Ovary (tissue), 7 donors: ENCODE measurements at regions not wholly inside any gene's neighbourhood (a gene's known extent, or its start where the extent isn't known, plus 50 kb on each side); places are given as distances from the start of the nearest gene placed in this dataset.

Experiments
- DNase-seq, 5 donors: peaks; one replicate each; pipeline ENCODE4 v3.0.0-alpha.2; 2019 to 2020
- H3K27ac ChIP-seq, 2 donors: fragments of 200-600 bp; one replicate each; pipeline versions ENCODE4 v1.5.1 to v1.8.0; 2019 to 2022
- H3K27me3 ChIP-seq: fragments of 200-600 bp; one replicate; pipeline ENCODE4 v1.8.0; 2022
- H3K36me3 ChIP-seq: fragments of 200-600 bp; sonication (generic); one replicate; pipeline ENCODE4 v1.5.1; 2019
- H3K4me1 ChIP-seq: one replicate; pipeline ENCODE4 v1.8.1; 2013; ENCODE audit warnings: mild to moderate bottlenecking, moderate library complexity; ENCODE audit not compliant: insufficient read depth
- H3K4me3 ChIP-seq: fragments of 200-600 bp; sonication (generic); one replicate; pipeline ENCODE4 v1.5.1; 2017
- H3K9me3 ChIP-seq, 2 donors: fragments of 200-600 bp in 1 of 2; sonication (generic) in 1 of 2; one replicate each; pipeline versions ENCODE4 v1.5.1 to v1.8.1; 2013 to 2019; ENCODE audit warnings: mild to moderate bottlenecking in 1 of 2, moderate library complexity in 1 of 2
- EP300 ChIP-seq: sonication (generic); formaldehyde crosslinking; IDR thresholded peaks from one replicate; pipeline ENCODE4 v1.6.1; 2017; ENCODE audit warnings: antibody characterized with exemption
- POLR2A ChIP-seq: fragments of 450-650 bp; IDR thresholded peaks from one replicate; pipeline ENCODE4 v1.6.1; 2017; ENCODE audit warnings: antibody characterized with exemption, mild to moderate bottlenecking, moderate library complexity
- WGBS, 3 donors: extraction: QIAGEN DNeasy Blood & Tissue Kit in 1 of 3; methylation state at CpG; one replicate each; pipeline versions ENCODE4 v1.1.5 to v1.1.7; 2013 to 2017; 5-methylcytosine and 5-hydroxymethylcytosine counted together
- intact Hi-C, 4 donors: fragments of 100-400 bp; cut with DNase I; formaldehyde crosslinking; loops; one replicate each; pipeline versions ENCODE4 v1.11.0 to v1.15.1; 2022 to 2023
- TF ChIP-seq, protein P1 (sequence below), 3 donors: fragments of 450-650 bp in 2 of 3; fragments of 200-600 bp in 1 of 3; IDR thresholded peaks; one replicate each; pipeline versions ENCODE4 v1.5.1 to v1.8.0; 2016 to 2022; ENCODE audit warnings: antibody characterized with exemption in 3 of 3, mild to moderate bottlenecking in 1 of 3
- donor health status: DM: no; HTN: no; CAD: no; lungs with moderate emphysema.
- donor health status: DM: no; HTN: no; CAD: no.
- donor health status: Bipolar disorder and iron deficiency.
- donor health status: DM: no; HTN: no; CAD: no.
- donor health status: DM: yes; HTN: yes; CAD: no.

DNA sequence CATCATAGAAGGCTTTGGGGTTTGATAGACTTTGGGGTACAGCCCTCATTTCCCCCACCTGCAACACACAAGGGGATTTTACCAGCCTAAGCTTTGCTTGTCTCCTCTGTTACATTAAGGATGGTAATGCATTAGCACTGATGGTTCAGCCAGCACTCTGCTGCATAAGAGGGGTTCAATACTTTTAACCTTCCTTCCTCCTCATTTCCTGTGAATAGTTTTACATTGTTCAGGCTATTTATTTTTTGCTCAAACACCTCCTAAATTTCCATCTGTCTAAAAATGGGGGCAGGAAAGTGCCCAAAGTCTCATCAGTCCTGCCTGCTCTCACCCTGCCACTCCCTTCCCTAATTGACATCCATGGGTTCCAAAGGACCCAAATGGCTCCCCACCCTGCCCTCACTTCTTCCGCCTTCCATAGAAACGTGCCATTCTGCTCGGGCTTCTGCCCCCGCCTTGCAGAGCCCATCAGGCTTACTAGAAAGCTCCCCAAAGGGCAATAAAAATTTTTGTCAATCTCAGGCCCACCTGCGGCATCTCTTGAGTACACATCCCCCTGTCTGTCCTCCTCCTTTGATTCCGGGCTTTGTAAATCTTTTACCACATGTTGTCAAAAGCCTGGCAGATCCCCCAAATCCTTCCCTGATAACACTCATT, 239.5 kb upstream of the SLC24A2 start:
- Histone ChIP-seq H3K36me3 (no peaks in the 10 kb centered on the region), H3K9me3 (no peaks in the 10 kb centered on the region), H3K4me1 (no peaks in the 10 kb centered on the region), H3K4me3 (no peak overlapping the region), H3K27ac (no peak overlapping the region), H3K27me3 (no peaks in the 10 kb centered on the region)
- TF ChIP-seq, protein P1, sequence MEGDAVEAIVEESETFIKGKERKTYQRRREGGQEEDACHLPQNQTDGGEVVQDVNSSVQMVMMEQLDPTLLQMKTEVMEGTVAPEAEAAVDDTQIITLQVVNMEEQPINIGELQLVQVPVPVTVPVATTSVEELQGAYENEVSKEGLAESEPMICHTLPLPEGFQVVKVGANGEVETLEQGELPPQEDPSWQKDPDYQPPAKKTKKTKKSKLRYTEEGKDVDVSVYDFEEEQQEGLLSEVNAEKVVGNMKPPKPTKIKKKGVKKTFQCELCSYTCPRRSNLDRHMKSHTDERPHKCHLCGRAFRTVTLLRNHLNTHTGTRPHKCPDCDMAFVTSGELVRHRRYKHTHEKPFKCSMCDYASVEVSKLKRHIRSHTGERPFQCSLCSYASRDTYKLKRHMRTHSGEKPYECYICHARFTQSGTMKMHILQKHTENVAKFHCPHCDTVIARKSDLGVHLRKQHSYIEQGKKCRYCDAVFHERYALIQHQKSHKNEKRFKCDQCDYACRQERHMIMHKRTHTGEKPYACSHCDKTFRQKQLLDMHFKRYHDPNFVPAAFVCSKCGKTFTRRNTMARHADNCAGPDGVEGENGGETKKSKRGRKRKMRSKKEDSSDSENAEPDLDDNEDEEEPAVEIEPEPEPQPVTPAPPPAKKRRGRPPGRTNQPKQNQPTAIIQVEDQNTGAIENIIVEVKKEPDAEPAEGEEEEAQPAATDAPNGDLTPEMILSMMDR (IDR thresholded peaks at IDR 0.05) = no peak
- no peak for TF ChIP-seq POLR2A
- TF ChIP-seq EP300 = no peak
- 41 to 46% (median 45%) methylated on average over 6 of the region's 6 CpGs for WGBS, 3 donors
- DNase-seq = no peak
- intact Hi-C loops = no loop called here

DNA sequence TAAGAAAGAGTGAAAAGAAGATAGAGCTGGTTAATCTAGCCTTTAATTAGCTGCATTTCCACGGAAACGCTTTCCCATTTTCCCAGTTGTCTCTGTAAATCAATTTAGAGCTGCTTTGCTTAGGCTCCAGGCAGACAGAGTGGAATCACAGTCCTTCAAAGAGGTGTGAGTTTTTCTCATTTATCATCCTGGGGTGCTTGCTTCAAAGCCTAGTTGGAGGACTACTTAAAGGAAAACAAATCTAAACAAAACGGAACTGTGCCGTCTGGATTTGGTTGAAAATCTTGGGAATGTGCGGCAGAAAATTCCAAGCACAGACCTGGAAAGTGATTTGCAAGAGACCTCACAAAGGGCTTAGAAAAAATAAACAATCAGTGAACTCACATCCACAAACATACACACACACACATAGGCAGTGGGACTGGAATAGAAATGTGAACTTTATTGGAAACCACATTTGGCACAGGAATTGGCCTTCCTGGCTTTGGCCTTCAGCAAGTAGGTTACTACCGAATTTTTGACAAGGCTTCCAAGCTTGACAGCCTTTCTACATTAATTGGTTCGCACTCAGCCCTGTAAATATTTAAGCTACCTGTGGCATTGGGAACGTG, 235.2 kb upstream of the SLC24A2 start:
- Histone ChIP-seq H3K27ac (no peak overlapping the region), H3K36me3 (no peaks in the 10 kb centered on the region), H3K4me3 (no peak overlapping the region), H3K9me3 (no peaks in the 10 kb centered on the region), H3K27me3 (no peaks in the 10 kb centered on the region), H3K4me1 (no peaks in the 10 kb centered on the region)
- no peak for DNase-seq
- TF ChIP-seq, protein P1 (IDR thresholded peaks at IDR 0.05) = no peak
- no peak for TF ChIP-seq POLR2A
- 53 to 65% (median 54%) methylated on average over 8 of the region's 8 CpGs for WGBS, 3 donors
- intact Hi-C loops = no loop called here

DNA sequence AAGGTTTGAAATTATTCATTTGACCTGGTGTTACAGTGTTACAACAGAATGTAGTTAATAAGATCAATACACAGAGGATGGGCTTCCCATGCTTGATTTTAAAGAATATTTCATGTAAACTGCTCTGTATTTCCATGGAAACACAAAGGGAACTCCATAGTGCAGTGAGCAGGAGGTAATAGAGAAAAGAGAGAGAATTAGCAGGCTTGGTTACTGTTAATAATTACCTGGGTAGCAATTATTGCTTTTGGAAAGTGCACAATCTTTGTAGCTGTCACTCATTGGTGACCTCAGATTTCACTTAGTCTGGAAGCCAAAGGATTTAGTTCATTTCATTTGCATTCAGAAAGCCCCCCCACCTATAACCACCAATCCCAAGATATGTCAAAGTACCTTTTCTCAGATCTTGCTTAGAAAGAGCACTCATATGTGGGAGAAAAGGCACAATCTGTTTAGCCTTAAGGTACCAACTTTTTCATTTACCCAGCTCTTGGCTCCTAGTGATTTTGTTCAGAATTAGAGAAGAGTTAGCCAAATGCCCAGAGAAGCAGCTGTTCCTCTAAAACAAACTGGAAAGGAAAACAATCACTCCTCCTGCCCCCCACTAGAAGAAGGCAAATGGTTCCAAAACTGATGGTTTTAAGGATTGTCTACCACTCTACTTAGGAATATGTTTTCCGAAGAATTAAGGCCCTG, 234.5 kb upstream of the SLC24A2 start:
- H3K27ac ChIP-seq = no peak overlapping the region
- no peaks in the 10 kb centered on the region for H3K4me1 ChIP-seq
- H3K9me3 ChIP-seq = no peaks in the 10 kb centered on the region
- H3K4me3 ChIP-seq = no peak overlapping the region
- H3K36me3 ChIP-seq = no peaks in the 10 kb centered on the region
- no peaks in the 10 kb centered on the region for H3K27me3 ChIP-seq
- WGBS, 3 donors = 70 to 76% (median 71%) methylated on average over 1 of the region's 1 CpG
- no peak for TF ChIP-seq POLR2A
- TF ChIP-seq, protein P1 (IDR thresholded peaks at IDR 0.05) = no peak
- TF ChIP-seq EP300 = no peak
- no peak for DNase-seq
- intact Hi-C loops = no loop called here

DNA sequence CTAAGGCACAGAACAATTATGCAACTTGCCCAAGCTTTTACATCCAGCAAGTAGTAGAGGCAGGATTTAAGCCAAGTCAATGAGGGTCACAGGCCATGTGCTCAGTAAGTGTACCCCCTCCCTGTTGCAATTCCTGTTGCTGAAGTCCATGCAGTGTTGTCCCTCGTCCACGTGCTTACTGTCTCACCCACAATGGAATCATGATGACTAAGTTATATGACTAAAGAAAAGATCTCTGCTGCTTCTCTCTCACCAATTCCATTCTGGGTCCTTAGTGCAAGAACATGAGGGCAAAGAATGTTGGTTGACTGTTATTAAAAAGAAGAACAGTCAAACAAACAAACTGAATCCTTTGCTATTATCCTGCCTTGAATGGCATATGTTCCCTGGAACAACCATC, 233.6 kb upstream of the SLC24A2 start:
- no peak overlapping the region for H3K27ac ChIP-seq
- intact Hi-C loops = no loop called here
- no peaks in the 10 kb centered on the region for H3K27me3 ChIP-seq
- WGBS, 3 donors = 75 to 90% (median 84%) methylated on average over 2 of the region's 2 CpGs
- no peak for DNase-seq
- no peaks in the 10 kb centered on the region for H3K9me3 ChIP-seq
- H3K36me3 ChIP-seq = no peaks in the 10 kb centered on the region
- H3K4me1 ChIP-seq = no peaks in the 10 kb centered on the region
- TF ChIP-seq EP300 (no peak), POLR2A (no peak)
- TF ChIP-seq, protein P1 (IDR thresholded peaks at IDR 0.05) = no peak
- no peak overlapping the region for H3K4me3 ChIP-seq
